ENCODE measurements at regions not wholly inside any gene's neighbourhood (a gene's known extent, or its start where the extent isn't known, plus 50 kb on each side); places are given as distances from the start of the nearest gene placed in this dataset.
A peak's percentile ranks its signal among the peaks of the same experiment; 100 is the strongest.

- WGBS (ENCODE audit: extremely low coverage, insufficient read length, low lambda C conversion rate), result no CpG with 5 or more reads among the region's 4 CpGs
- Histone ChIP-seq H4K8ac (replicated peaks; ENCODE audit: insufficient read length, low read depth, low read length) (no peak overlapping the region), H2BK12ac (ENCODE audit: insufficient read length, low read depth, low read length) (no peak overlapping the region), H2AFZ (ENCODE audit: low read length) (no peak overlapping the region), H3K4ac (ENCODE audit: low read depth, low read length) (no peak overlapping the region), H3K56ac (ENCODE audit: insufficient read length, low read depth, low read length) (no peak overlapping the region), H2BK120ac (ENCODE audit: low read depth, low read length, poor library complexity, severe bottlenecking) (no peak overlapping the region), H3K23ac (ENCODE audit: insufficient read length, low read depth, low read length) (no peak overlapping the region), H3T11ph (ENCODE audit: low read length) (no peak overlapping the region), H3K79me1 (ENCODE audit: insufficient read depth, low read depth, low read length, poor library complexity, severe bottlenecking) (no peaks in the 10 kb centered on the region), H3K9me3 (ENCODE audit: control insufficient read depth, low read depth, low read length) (no peaks in the 10 kb centered on the region), H2BK5ac (ENCODE audit: insufficient read length, low read length) (no peak overlapping the region), H3K23me2 (ENCODE audit: insufficient read length, low read depth, low read length, poor library complexity, severe bottlenecking) (no peaks in the 10 kb centered on the region), H3K18ac (ENCODE audit: insufficient read length, low read depth, low read length) (no peak overlapping the region), H4K20me1 (ENCODE audit: control insufficient read depth, insufficient read depth, insufficient read length) (no peaks in the 10 kb centered on the region), H3K79me2 (ENCODE audit: insufficient read depth, low read length) (no peaks in the 10 kb centered on the region), H3K14ac (ENCODE audit: insufficient read depth, low read length) (no peak overlapping the region), H3K27me3 (ENCODE audit: insufficient read depth, low read length) (no peaks in the 10 kb centered on the region), H3K4me1 (ENCODE audit: insufficient read depth, low read length) (peaks cover 14% of the 10 kb centered on the region), H2BK15ac (ENCODE audit: low read depth, low read length) (no peak overlapping the region), H3K9ac (ENCODE audit: extremely low read depth, insufficient read length, low read length) (no peak overlapping the region), H3K4me2 (ENCODE audit: insufficient read depth, insufficient read length, low read length) (no peak overlapping the region), H2AK5ac (ENCODE audit: insufficient read length, low read length) (no peak overlapping the region), H2BK20ac (ENCODE audit: low read depth, low read length, poor library complexity, severe bottlenecking) (no peak overlapping the region), H4K91ac (ENCODE audit: insufficient read length, low read depth, low read length) (no peak overlapping the region), H3K27ac (ENCODE audit: insufficient read length, low read depth, low read length) (no peak overlapping the region), H4K5ac (ENCODE audit: insufficient read length, low read depth, low read length) (no peak overlapping the region)
- no peak for TF ChIP-seq CTCF (conservative IDR thresholded peaks at IDR 0.05)
- Mint-ChIP-seq H3K27me3 (ENCODE audit: low read depth) (peaks cover 3% of the 10 kb centered on the region; the same call in 1 of the 2 replicates), H3K27ac (peak overlapping the region in 1 of 3 experiments; percentile 11; a peak in 2 of 7 replicates), H3K9me3 (no peaks in the 10 kb centered on the region; a peak in 1 of 5 replicates), H3K4me1 (peaks cover 51 to 53% of the 10 kb centered on the region in 2 experiments), H3K36me3 (ENCODE audit: insufficient read depth in 1 of 3, low read depth in 3 of 3) (no peaks in the 10 kb centered on the region), H3K4me3 (no peak overlapping the region)
- DNase-seq, result no peak
Observed at GRCh38 chr11:95364324-95365295, 133.6 kb upstream of the SESN3 start.
